ENCODE measurements at regions not wholly inside any gene's neighbourhood (a gene's known extent, or its start where the extent isn't known, plus 50 kb on each side); places are given as distances from the start of the nearest gene placed in this dataset.

GRCh38 chr7:25735674-25736242 is 416.2 kb upstream of the NFE2L3 start:
- intact Hi-C loops (cut with micrococcal nuclease) (no loop called here), dilution Hi-C loops (cut with MboI; ENCODE audit: extremely low pct_ligation_motif_present, low sequenced_read_pairs) (no loop called here)
- Histone ChIP-seq H3K79me2 (ENCODE audit: control insufficient read depth, insufficient read depth, low read length) (no peaks in the 10 kb centered on the region), H3K4me2 (ENCODE audit: insufficient read depth, low read length) (no peak overlapping the region), H3K4me1 (ENCODE audit: control insufficient read depth, extremely low read depth, insufficient read depth, low read length) (no peaks in the 10 kb centered on the region), H3K27ac (ENCODE audit: insufficient read depth, low read depth, low read length) (no peak overlapping the region), H3K36me3 (ENCODE audit: control insufficient read depth in 2 of 2, extremely low read depth in 1 of 2, insufficient read depth in 2 of 2, low read length in 2 of 2) (no peaks in the 10 kb centered on the region), H4K20me1 (replicated peaks; ENCODE audit: control insufficient read depth, extremely low read depth, insufficient read depth, low read length) (no peaks in the 10 kb centered on the region), H3K9me3 (replicated peaks; ENCODE audit: control insufficient read depth, insufficient read depth, low read length) (no peaks in the 10 kb centered on the region), H3K9ac (replicated peaks; ENCODE audit: extremely low read depth, insufficient read depth, low read length) (no peak overlapping the region), H3K4me3 (replicated peaks in 1 of 3; ENCODE audit: insufficient read depth in 1 of 3, low read depth in 1 of 3, low read length in 3 of 3) (no peak overlapping the region), H3K27me3 (ENCODE audit: control insufficient read depth in 2 of 2, insufficient read depth in 2 of 2, low read length in 2 of 2) (no peaks in the 10 kb centered on the region), H3K9me1 (replicated peaks; ENCODE audit: control insufficient read depth, extremely low read depth, insufficient read depth, low read length) (no peaks in the 10 kb centered on the region), H2AFZ (ENCODE audit: low read depth, low read length) (no peak overlapping the region)
- ChIA-PET POLR2A (no interaction called here), CTCF (no interaction called here)
- no peak for DNase-seq (ENCODE audit: low read depth, low spot score)
- no TSS peak for BruUV-seq (replicated peaks)
- no peak for TF ChIP-seq POLR2A (IDR thresholded peaks at IDR 0.05; ENCODE audit: low read depth, low read length)
- TF ChIP-seq GATA2 (IDR thresholded peaks at IDR 0.05; ENCODE audit: insufficient read depth, insufficient read length, low read depth, low read length) = no peak
- no peak for TF ChIP-seq POLR2AphosphoS5 (IDR thresholded peaks at IDR 0.05; ENCODE audit: insufficient read depth, low read depth, low read length)
- TF ChIP-seq FOS (IDR thresholded peaks at IDR 0.05; ENCODE audit: borderline replicate concordance, insufficient read depth, low read length) = no peak
- no peak for TF ChIP-seq JUN (IDR thresholded peaks at IDR 0.05; ENCODE audit: borderline replicate concordance, insufficient read depth, insufficient read length, low read depth)
- no peak for TF ChIP-seq CTCF (IDR thresholded peaks at IDR 0.05; ENCODE audit: extremely low read depth in 1 of 2, insufficient read depth in 1 of 2, low read depth in 1 of 2, low read length in 2 of 2)
- no peak for TF ChIP-seq EZH2 (IDR thresholded peaks at IDR 0.05; ENCODE audit: borderline replicate concordance, low read depth, low read length, severe bottlenecking)
- no peak for TF ChIP-seq MYC (IDR thresholded peaks at IDR 0.05; ENCODE audit: low read depth, low read length)
- TF ChIP-seq MAX (IDR thresholded peaks at IDR 0.05; ENCODE audit: insufficient read depth, insufficient read length) = no peak
- FAIRE-seq = no peak
